ENCODE measurements at regions not wholly inside any gene's neighbourhood (a gene's known extent, or its start where the extent isn't known, plus 50 kb on each side); places are given as distances from the start of the nearest gene placed in this dataset.

DNA sequence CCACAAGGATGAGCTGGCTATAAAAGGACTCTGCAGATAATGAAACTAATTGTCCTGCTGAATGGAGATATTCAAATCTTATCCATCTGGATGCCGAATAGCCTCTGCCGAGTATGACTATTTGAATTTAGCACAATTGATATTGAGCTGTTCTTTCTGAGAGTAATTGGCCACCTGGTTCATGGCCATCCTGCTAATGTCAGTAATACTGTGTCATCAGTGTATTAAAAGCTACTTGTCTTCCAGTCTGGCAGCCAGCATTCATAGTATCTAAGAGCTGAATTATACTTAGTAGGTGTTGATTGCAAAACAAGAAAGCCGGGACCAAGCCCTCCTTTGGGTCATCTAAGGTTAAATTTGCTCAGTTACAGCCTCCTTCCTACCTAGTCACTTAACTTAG, 310.7 kb upstream of the NCAM1 start:
- Histone ChIP-seq H3K4me3 (ENCODE audit: low read depth in 2 of 2, low read length in 2 of 2) (no peak overlapping the region), H3K27me3 (ENCODE audit: control insufficient read depth, insufficient read depth, low read length) (no peaks in the 10 kb centered on the region), H3K9me3 (ENCODE audit: control insufficient read depth, insufficient read depth, low read depth, low read length) (no peaks in the 10 kb centered on the region), H3K4me1 (ENCODE audit: control insufficient read depth, insufficient read depth, low read length) (no peaks in the 10 kb centered on the region), H3K27ac (ENCODE audit: low read length) (no peak overlapping the region), H3K36me3 (ENCODE audit: control insufficient read depth, insufficient read depth, low read length) (no peaks in the 10 kb centered on the region)
- no peak for ATAC-seq
- in situ Hi-C loops (cut with HindIII; ENCODE audit: low pct_unique_long_range_greater_than_20kb, low sequenced_read_pairs) (no loop called here), intact Hi-C loops (cut with micrococcal nuclease; ENCODE audit: unreplicated experiment) (no loop called here)
- no peak for DNase-seq (ENCODE audit: low read depth, low spot score)
- TF ChIP-seq, protein P1, sequence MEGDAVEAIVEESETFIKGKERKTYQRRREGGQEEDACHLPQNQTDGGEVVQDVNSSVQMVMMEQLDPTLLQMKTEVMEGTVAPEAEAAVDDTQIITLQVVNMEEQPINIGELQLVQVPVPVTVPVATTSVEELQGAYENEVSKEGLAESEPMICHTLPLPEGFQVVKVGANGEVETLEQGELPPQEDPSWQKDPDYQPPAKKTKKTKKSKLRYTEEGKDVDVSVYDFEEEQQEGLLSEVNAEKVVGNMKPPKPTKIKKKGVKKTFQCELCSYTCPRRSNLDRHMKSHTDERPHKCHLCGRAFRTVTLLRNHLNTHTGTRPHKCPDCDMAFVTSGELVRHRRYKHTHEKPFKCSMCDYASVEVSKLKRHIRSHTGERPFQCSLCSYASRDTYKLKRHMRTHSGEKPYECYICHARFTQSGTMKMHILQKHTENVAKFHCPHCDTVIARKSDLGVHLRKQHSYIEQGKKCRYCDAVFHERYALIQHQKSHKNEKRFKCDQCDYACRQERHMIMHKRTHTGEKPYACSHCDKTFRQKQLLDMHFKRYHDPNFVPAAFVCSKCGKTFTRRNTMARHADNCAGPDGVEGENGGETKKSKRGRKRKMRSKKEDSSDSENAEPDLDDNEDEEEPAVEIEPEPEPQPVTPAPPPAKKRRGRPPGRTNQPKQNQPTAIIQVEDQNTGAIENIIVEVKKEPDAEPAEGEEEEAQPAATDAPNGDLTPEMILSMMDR (IDR thresholded peaks at IDR 0.05), result no peak
- no peak for TF ChIP-seq POLR2AphosphoS5 (IDR thresholded peaks at IDR 0.05; ENCODE audit: low read depth, low read length)
- TF ChIP-seq TCF7L2 (IDR thresholded peaks at IDR 0.05; ENCODE audit: low read depth, low read length), result no peak
- TF ChIP-seq REST (IDR thresholded peaks at IDR 0.05; ENCODE audit: insufficient read depth in 1 of 2, low read depth in 2 of 2, low read length in 1 of 2), result no peak
- TF ChIP-seq SIN3A (IDR thresholded peaks at IDR 0.05; ENCODE audit: borderline replicate concordance, insufficient read depth, low read depth, low read length), result no peak
- ChIA-PET POLR2A (no interaction called here), CTCF (no interaction called here)
- no TSS peak for BruUV-seq (replicated peaks)

DNA sequence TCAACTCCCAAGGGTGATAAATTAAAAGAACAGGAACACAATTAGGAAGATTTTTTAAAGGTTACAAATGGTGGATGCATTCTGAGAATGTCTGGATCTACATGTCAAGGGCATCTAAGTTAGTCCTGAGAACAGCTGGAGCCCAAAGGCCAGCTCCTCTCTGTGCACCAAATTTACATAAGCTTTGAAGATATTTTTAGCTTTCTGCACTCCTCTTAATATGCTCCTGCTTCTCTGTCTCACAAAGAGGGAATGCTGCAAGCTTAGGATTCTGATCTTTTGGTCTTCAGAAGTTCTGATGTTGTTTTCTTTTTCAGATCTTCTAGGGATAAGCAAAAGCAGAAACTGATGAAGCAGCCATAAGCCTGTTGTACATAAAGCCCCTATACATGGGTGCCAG, 309.8 kb upstream of the NCAM1 start:
- BruUV-seq (replicated peaks), result no TSS peak
- POLR2A ChIA-PET, result no interaction called here
- CTCF ChIA-PET, result no interaction called here
- Histone ChIP-seq H3K4me1 (ENCODE audit: control insufficient read depth, insufficient read depth, low read length) (no peaks in the 10 kb centered on the region), H3K27ac (ENCODE audit: low read length) (no peak overlapping the region), H3K4me3 (ENCODE audit: low read depth in 2 of 2, low read length in 2 of 2) (no peak overlapping the region), H3K27me3 (ENCODE audit: control insufficient read depth, insufficient read depth, low read length) (no peaks in the 10 kb centered on the region), H3K36me3 (ENCODE audit: control insufficient read depth, insufficient read depth, low read length) (no peaks in the 10 kb centered on the region), H3K9me3 (ENCODE audit: control insufficient read depth, insufficient read depth, low read depth, low read length) (no peaks in the 10 kb centered on the region)
- in situ Hi-C loops (cut with HindIII; ENCODE audit: low pct_unique_long_range_greater_than_20kb, low sequenced_read_pairs), result no loop called here
- no peak for ATAC-seq
- TF ChIP-seq POLR2AphosphoS5 (IDR thresholded peaks at IDR 0.05; ENCODE audit: low read depth, low read length) (no peak), SIN3A (IDR thresholded peaks at IDR 0.05; ENCODE audit: borderline replicate concordance, insufficient read depth, low read depth, low read length) (no peak), TCF7L2 (IDR thresholded peaks at IDR 0.05; ENCODE audit: low read depth, low read length) (no peak), REST (IDR thresholded peaks at IDR 0.05; ENCODE audit: insufficient read depth in 1 of 2, low read depth in 2 of 2, low read length in 1 of 2) (no peak)
- TF ChIP-seq, protein P1 (IDR thresholded peaks at IDR 0.05), result no peak
- no peak for DNase-seq (ENCODE audit: low read depth, low spot score)
- intact Hi-C loops (cut with micrococcal nuclease; ENCODE audit: unreplicated experiment), result no loop called here
